ENCODE measurements at regions not wholly inside any gene's neighbourhood (a gene's known extent, or its start where the extent isn't known, plus 50 kb on each side); places are given as distances from the start of the nearest gene placed in this dataset.

GRCh38 chr13:85379991-85380390 is 419.2 kb downstream of the SLITRK6 start:
- Histone ChIP-seq H3K4me2 (ENCODE audit: low read length) (no peak overlapping the region), H3K4me3 (ENCODE audit: insufficient read depth, low read depth, low read length) (no peak overlapping the region), H3K27me3 (ENCODE audit: insufficient read depth, low read length) (no peaks in the 10 kb centered on the region), H3K9me3 (ENCODE audit: insufficient read depth, low read depth, low read length) (no peaks in the 10 kb centered on the region), H3K9ac (ENCODE audit: low read length) (no peak overlapping the region), H3K4me1 (ENCODE audit: insufficient read depth, low read length) (no peaks in the 10 kb centered on the region), H3K79me2 (ENCODE audit: insufficient read depth, low read length) (no peaks in the 10 kb centered on the region), H3K36me3 (ENCODE audit: insufficient read depth, low read length) (no peaks in the 10 kb centered on the region), H4K20me1 (ENCODE audit: insufficient read depth, low read length) (no peaks in the 10 kb centered on the region), H3K27ac (ENCODE audit: low read depth, low read length) (no peak overlapping the region), H2AFZ (ENCODE audit: low read depth, low read length) (no peak overlapping the region)
- Mint-ChIP-seq H3K27ac (ENCODE audit: unreplicated experiment) (no peak overlapping the region), H3K36me3 (ENCODE audit: low read depth, unreplicated experiment) (no peaks in the 10 kb centered on the region), H3K4me1 (ENCODE audit: low read depth, unreplicated experiment) (no peaks in the 10 kb centered on the region), H3K27me3 (ENCODE audit: low read depth, unreplicated experiment) (no peaks in the 10 kb centered on the region), H3K9me3 (ENCODE audit: unreplicated experiment) (no peaks in the 10 kb centered on the region), H3K4me3 (ENCODE audit: unreplicated experiment) (no peak overlapping the region)
- DNase-seq (ENCODE audit: low read depth) (no peak), FAIRE-seq (no peak)
- TF ChIP-seq CTCF (IDR thresholded peaks at IDR 0.05; ENCODE audit: insufficient read depth, low read depth, low read length): no peak
- no peak for TF ChIP-seq EZH2 (IDR thresholded peaks at IDR 0.05; ENCODE audit: insufficient read depth, low read length)

GRCh38 chr13:85379433-85379832 is 419.8 kb downstream of the SLITRK6 start:
- no peak overlapping the region for H3K27ac Mint-ChIP-seq (ENCODE audit: unreplicated experiment)
- no peaks in the 10 kb centered on the region for H4K20me1 ChIP-seq (ENCODE audit: insufficient read depth, low read length)
- no peaks in the 10 kb centered on the region for H3K4me1 Mint-ChIP-seq (ENCODE audit: low read depth, unreplicated experiment)
- no peak overlapping the region for H3K9ac ChIP-seq (ENCODE audit: low read length)
- no peak overlapping the region for H2AFZ ChIP-seq (ENCODE audit: low read depth, low read length)
- H3K27me3 ChIP-seq (ENCODE audit: insufficient read depth, low read length): no peaks in the 10 kb centered on the region
- no peaks in the 10 kb centered on the region for H3K36me3 ChIP-seq (ENCODE audit: insufficient read depth, low read length)
- H3K36me3 Mint-ChIP-seq (ENCODE audit: low read depth, unreplicated experiment): no peaks in the 10 kb centered on the region
- H3K27ac ChIP-seq (ENCODE audit: low read depth, low read length): no peak overlapping the region
- no peak for FAIRE-seq
- H3K79me2 ChIP-seq (ENCODE audit: insufficient read depth, low read length): no peaks in the 10 kb centered on the region
- no peak overlapping the region for H3K4me3 ChIP-seq (ENCODE audit: insufficient read depth, low read depth, low read length)
- no peak overlapping the region for H3K4me3 Mint-ChIP-seq (ENCODE audit: unreplicated experiment)
- H3K27me3 Mint-ChIP-seq (ENCODE audit: low read depth, unreplicated experiment): no peaks in the 10 kb centered on the region
- no peak for DNase-seq (ENCODE audit: low read depth)
- no peak overlapping the region for H3K4me2 ChIP-seq (ENCODE audit: low read length)
- H3K4me1 ChIP-seq (ENCODE audit: insufficient read depth, low read length): no peaks in the 10 kb centered on the region
- H3K9me3 Mint-ChIP-seq (ENCODE audit: unreplicated experiment): no peaks in the 10 kb centered on the region
- TF ChIP-seq EZH2 (IDR thresholded peaks at IDR 0.05; ENCODE audit: insufficient read depth, low read length) (no peak), CTCF (IDR thresholded peaks at IDR 0.05; ENCODE audit: insufficient read depth, low read depth, low read length) (no peak)
- H3K9me3 ChIP-seq (ENCODE audit: insufficient read depth, low read depth, low read length): no peaks in the 10 kb centered on the region

- H3K4me1 Mint-ChIP-seq (ENCODE audit: low read depth, unreplicated experiment): peaks cover 2% of the 10 kb centered on the region
- no peak for FAIRE-seq
- H2AFZ ChIP-seq (ENCODE audit: low read depth, low read length): no peak overlapping the region
- no peak for DNase-seq (ENCODE audit: low read depth)
- H4K20me1 ChIP-seq (ENCODE audit: insufficient read depth, low read length): no peaks in the 10 kb centered on the region
- H3K27ac Mint-ChIP-seq (ENCODE audit: unreplicated experiment): no peak overlapping the region
- no peaks in the 10 kb centered on the region for H3K36me3 Mint-ChIP-seq (ENCODE audit: low read depth, unreplicated experiment)
- H3K9me3 ChIP-seq (ENCODE audit: insufficient read depth, low read depth, low read length): no peaks in the 10 kb centered on the region
- H3K27me3 ChIP-seq (ENCODE audit: insufficient read depth, low read length): no peaks in the 10 kb centered on the region
- H3K79me2 ChIP-seq (ENCODE audit: insufficient read depth, low read length): no peaks in the 10 kb centered on the region
- H3K9ac ChIP-seq (ENCODE audit: low read length): no peak overlapping the region
- no peaks in the 10 kb centered on the region for H3K4me1 ChIP-seq (ENCODE audit: insufficient read depth, low read length)
- no peak overlapping the region for H3K4me3 Mint-ChIP-seq (ENCODE audit: unreplicated experiment)
- H3K9me3 Mint-ChIP-seq (ENCODE audit: unreplicated experiment): no peaks in the 10 kb centered on the region
- no peaks in the 10 kb centered on the region for H3K27me3 Mint-ChIP-seq (ENCODE audit: low read depth, unreplicated experiment)
- TF ChIP-seq CTCF (IDR thresholded peaks at IDR 0.05; ENCODE audit: insufficient read depth, low read depth, low read length) (no peak), EZH2 (IDR thresholded peaks at IDR 0.05; ENCODE audit: insufficient read depth, low read length) (no peak)
- H3K36me3 ChIP-seq (ENCODE audit: insufficient read depth, low read length): no peaks in the 10 kb centered on the region
- H3K27ac ChIP-seq (ENCODE audit: low read depth, low read length): no peak overlapping the region
- H3K4me3 ChIP-seq (ENCODE audit: insufficient read depth, low read depth, low read length): no peak overlapping the region
- no peak overlapping the region for H3K4me2 ChIP-seq (ENCODE audit: low read length)
These were observed 421.4 kb downstream of the SLITRK6 start for GRCh38 chr13:85377783-85378182.

Data from astrocyte (in vitro differentiated cells and primary cell).